Neural cell (in vitro differentiated cells): ENCODE measurements at regions not wholly inside any gene's neighbourhood (a gene's known extent, or its start where the extent isn't known, plus 50 kb on each side); places are given as distances from the start of the nearest gene placed in this dataset.

Source experiments
- CTCF ChIP-seq: fragments of 450-650 bp; IDR thresholded peaks from 2 replicates; pipeline ENCODE4 v1.5.1; 2014; ENCODE audit warnings: antibody characterized with exemption, mild to moderate bottlenecking, moderate library complexity; ENCODE audit not compliant: poor library complexity, severe bottlenecking
- EP300 ChIP-seq: fragments of 450-650 bp; conservative IDR thresholded peaks from 2 replicates; pipeline ENCODE4 v1.6.1; 2014; ENCODE audit warnings: antibody characterized with exemption, mild to moderate bottlenecking, moderate library complexity; ENCODE audit not compliant: poor library complexity, severe bottlenecking

DNA sequence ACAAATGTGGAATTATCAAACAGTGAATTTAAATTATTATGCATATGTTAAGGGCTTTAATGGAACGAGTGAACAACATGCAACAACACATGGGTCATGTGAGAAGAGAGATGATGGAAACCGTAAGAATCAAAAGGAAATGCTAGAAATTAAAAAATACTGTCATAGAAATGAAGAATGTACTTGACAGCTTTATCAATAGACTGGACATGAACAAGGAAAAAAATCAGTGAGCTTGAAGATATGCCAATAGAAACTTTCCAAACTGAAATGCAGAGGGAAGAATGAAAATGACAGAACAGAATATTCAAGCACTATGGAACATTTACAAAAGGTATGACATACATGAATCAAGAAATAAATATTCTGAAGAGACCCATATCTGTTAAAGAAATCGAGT is 117.7 kb upstream of the KCNJ3 start:
- TF ChIP-seq EP300: no peak
- no peak for TF ChIP-seq CTCF
